DND-41 (cell line): ENCODE measurements at regions not wholly inside any gene's neighbourhood (a gene's known extent, or its start where the extent isn't known, plus 50 kb on each side); places are given as distances from the start of the nearest gene placed in this dataset.

Experiments used
- ATAC-seq: fragments of 200-7000 bp; cut with Tn5 transposase; 3 replicates; pipeline ENCODE4 v1.9.1; 2021; ENCODE audit warnings: low read depth; ENCODE audit not compliant: insufficient read depth
- DNase-seq: peaks from one replicate; pipeline ENCODE4 v3.0.0-alpha.2; 2020
- H2AFZ ChIP-seq: 2 replicates; pipeline ENCODE4 v1.6.0; 2012; ENCODE audit warnings: low read depth, low read length
- H3K27ac ChIP-seq: 2 replicates; pipeline ENCODE4 v1.5.1; 2012; ENCODE audit warnings: low read length, inconsistent platforms
- H3K27me3 ChIP-seq: fragments of 200-600 bp; sonication (generic); 2 replicates; pipeline ENCODE4 v1.6.0; 2012; ENCODE audit warnings: low read length, mild to moderate bottlenecking, inconsistent platforms; ENCODE audit not compliant: insufficient read depth, poor library complexity
- H3K36me3 ChIP-seq: 2 replicates; pipeline ENCODE4 v1.5.1; 2012; ENCODE audit warnings: low read length, inconsistent platforms; ENCODE audit not compliant: insufficient read depth
- H3K4me1 ChIP-seq: 2 replicates; pipeline ENCODE4 v1.5.1; 2012; ENCODE audit warnings: mild to moderate bottlenecking, low read length; ENCODE audit not compliant: insufficient read depth
- H3K4me2 ChIP-seq: 2 replicates; pipeline ENCODE4 v1.6.0; 2012; ENCODE audit warnings: mild to moderate bottlenecking, moderate library complexity, low read length, inconsistent platforms; ENCODE audit not compliant: insufficient read depth
- H3K4me3 ChIP-seq, 2 experiments: fragments of 200-600 bp in 1 of 2; shearing (Covaris generic) in 1 of 2; 2 replicates each; pipeline ENCODE4 v1.5.1; 2012 to 2016; ENCODE audit warnings: inconsistent platforms in 2 of 2, low read length in 2 of 2, mild to moderate bottlenecking in 2 of 2, low read depth in 1 of 2, moderate library complexity in 1 of 2
- H3K79me2 ChIP-seq: 2 replicates; pipeline ENCODE4 v1.6.0; 2012; ENCODE audit warnings: low read length, inconsistent platforms; ENCODE audit not compliant: insufficient read depth
- H3K9ac ChIP-seq: 2 replicates; pipeline ENCODE4 v1.6.0; 2012; ENCODE audit warnings: low read depth, mild to moderate bottlenecking, inconsistent platforms, low read length, moderate library complexity
- H3K9me3 ChIP-seq: 2 replicates; pipeline ENCODE4 v1.5.1; 2012; ENCODE audit warnings: low read length, moderate library complexity, mild to moderate bottlenecking, inconsistent platforms; ENCODE audit not compliant: insufficient read depth, severe bottlenecking
- H4K20me1 ChIP-seq: 2 replicates; pipeline ENCODE4 v1.6.0; 2012; ENCODE audit warnings: low read length; ENCODE audit not compliant: insufficient read depth
- CTCF ChIP-seq: IDR thresholded peaks from 2 replicates; pipeline ENCODE4 v1.5.1; 2012; ENCODE audit warnings: borderline replicate concordance, low read length, moderate library complexity, mild to moderate bottlenecking; ENCODE audit not compliant: poor library complexity, severe bottlenecking; ENCODE audit errors: extremely low read depth
- EZH2 ChIP-seq: IDR thresholded peaks from 3 replicates; pipeline ENCODE4 v1.6.1; 2012; ENCODE audit warnings: borderline replicate concordance, low read depth, mild to moderate bottlenecking, moderate library complexity, low read length, inconsistent platforms; ENCODE audit not compliant: severe bottlenecking

GRCh38 chr3:59663076-59663850 is 613.4 kb upstream of the CFAP20DC start:
- DNase-seq = no peak
- ATAC-seq = no peak
- Histone ChIP-seq H3K9me3 (no peaks in the 10 kb centered on the region), H3K27me3 (no peaks in the 10 kb centered on the region), H3K4me1 (no peaks in the 10 kb centered on the region), H3K79me2 (no peaks in the 10 kb centered on the region), H2AFZ (no peak overlapping the region), H3K4me3 (no peak overlapping the region), H3K9ac (no peak overlapping the region), H3K36me3 (no peaks in the 10 kb centered on the region), H4K20me1 (no peaks in the 10 kb centered on the region), H3K4me2 (no peak overlapping the region), H3K27ac (no peak overlapping the region)
- TF ChIP-seq EZH2 = no peak
- TF ChIP-seq CTCF = no peak

- ATAC-seq = no peak
- DNase-seq = no peak
These were observed 611.2 kb upstream of the CFAP20DC start for GRCh38 chr3:59660852-59661625.

GRCh38 chr3:59660376-59660775 is 610.6 kb upstream of the CFAP20DC start:
- H3K4me2 ChIP-seq = no peak overlapping the region
- no peak overlapping the region for H3K27ac ChIP-seq
- no peaks in the 10 kb centered on the region for H4K20me1 ChIP-seq
- no peaks in the 10 kb centered on the region for H3K9me3 ChIP-seq
- DNase-seq (no peak), ATAC-seq (no peak)
- H3K27me3 ChIP-seq = no peaks in the 10 kb centered on the region
- no peaks in the 10 kb centered on the region for H3K36me3 ChIP-seq
- no peak for TF ChIP-seq CTCF
- no peak for TF ChIP-seq EZH2
- no peak overlapping the region for H3K4me3 ChIP-seq
- no peak overlapping the region for H3K9ac ChIP-seq
- H3K4me1 ChIP-seq = no peaks in the 10 kb centered on the region
- H3K79me2 ChIP-seq = no peaks in the 10 kb centered on the region
- no peak overlapping the region for H2AFZ ChIP-seq

More at GRCh38 chr3:59660852-59661625, 611.2 kb upstream of the CFAP20DC start:
- Histone ChIP-seq H3K27me3 (no peaks in the 10 kb centered on the region), H3K79me2 (no peaks in the 10 kb centered on the region), H3K4me1 (no peaks in the 10 kb centered on the region), H3K27ac (no peak overlapping the region), H3K4me2 (no peak overlapping the region), H3K9ac (no peak overlapping the region), H2AFZ (no peak overlapping the region), H3K36me3 (no peaks in the 10 kb centered on the region), H3K9me3 (no peaks in the 10 kb centered on the region), H3K4me3 (no peak overlapping the region), H4K20me1 (no peaks in the 10 kb centered on the region)
- no peak for TF ChIP-seq EZH2
- TF ChIP-seq CTCF = no peak
